ENCODE measurements at regions not wholly inside any gene's neighbourhood (a gene's known extent, or its start where the extent isn't known, plus 50 kb on each side); places are given as distances from the start of the nearest gene placed in this dataset.

DNA sequence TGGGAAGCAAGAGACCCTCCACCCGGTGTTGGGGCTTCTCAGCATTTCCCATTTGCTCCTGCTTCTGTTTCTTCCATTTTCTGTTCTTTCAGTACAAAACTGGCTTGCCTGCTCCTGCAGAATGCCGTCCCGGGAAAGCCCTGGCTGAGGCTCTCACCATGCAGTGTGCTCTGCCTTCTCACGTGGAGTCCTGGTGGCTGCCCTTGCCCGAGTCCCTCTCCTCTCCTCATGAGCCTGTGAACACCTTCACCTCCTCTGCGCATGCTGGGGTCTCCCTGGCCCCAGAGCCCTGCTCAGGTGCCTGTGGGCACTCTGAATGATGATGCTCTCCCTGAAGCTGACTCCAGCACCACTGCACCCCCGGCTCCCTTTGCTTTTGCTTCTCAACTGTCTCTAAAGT lies 752.0 kb downstream of the QKI start:
- DNase-seq (ENCODE audit: low read depth in 2 of 2): no peak

DNA sequence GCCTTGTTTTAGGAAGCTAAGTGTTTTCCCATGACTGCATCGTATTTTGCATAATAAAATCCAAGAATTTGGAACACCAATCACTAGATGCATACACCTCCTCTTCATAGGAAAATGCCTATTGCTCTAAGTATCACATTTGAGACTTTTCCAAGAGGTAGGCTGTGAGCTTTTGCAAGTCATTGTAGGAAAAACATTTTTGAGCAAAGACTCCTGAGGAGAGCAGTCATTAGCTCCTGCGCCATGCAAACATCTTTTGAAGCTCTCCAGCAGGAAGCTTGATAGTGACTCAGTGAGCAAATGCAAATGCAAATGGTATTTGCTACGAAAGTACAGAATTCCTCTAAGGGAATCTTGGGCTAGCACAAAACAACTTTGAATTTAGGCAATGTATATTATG lies 750.4 kb downstream of the QKI start:
- no peak for DNase-seq (ENCODE audit: low read depth in 2 of 2)

DNA sequence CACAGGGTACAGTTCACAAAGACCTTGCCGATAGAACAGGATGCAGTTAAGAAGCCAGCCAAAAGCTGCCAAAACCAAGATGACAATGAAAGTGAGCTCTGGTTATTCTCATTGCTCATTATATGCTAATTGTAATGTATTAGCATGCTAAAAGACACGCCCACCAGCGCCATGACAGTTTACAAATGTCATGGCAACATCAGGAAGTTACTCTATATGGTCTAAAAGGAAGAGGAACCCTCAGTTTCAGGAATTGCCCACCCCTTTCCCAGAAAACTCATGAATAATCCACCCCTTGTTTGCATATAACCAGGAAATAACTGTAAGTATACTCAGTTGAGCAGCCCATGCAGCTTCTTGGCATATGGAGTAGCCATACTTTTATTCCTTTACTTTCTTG lies 748.7 kb downstream of the QKI start:
- DNase-seq (ENCODE audit: low read depth in 2 of 2): no peak

DNA sequence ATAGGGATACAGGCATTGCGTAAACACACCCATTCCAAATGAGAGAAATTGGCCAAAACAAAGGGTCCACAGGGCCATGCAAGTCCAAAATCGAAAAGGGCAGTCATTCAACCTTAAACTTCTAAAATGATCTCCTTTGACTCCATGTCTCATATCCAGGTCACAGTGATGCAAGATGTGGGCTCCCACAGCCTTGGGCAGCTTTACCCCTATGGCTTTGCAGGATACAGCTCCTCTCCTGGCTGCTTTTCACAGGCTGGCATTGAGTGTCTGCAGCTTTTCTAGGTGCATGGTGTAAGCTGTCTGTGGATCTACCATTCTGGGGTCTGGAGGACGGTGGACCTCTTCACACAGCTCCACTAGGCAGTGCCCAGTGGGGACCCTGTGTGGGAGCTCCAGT lies 744.5 kb downstream of the QKI start:
- DNase-seq (ENCODE audit: low read depth in 2 of 2): no peak

DNA sequence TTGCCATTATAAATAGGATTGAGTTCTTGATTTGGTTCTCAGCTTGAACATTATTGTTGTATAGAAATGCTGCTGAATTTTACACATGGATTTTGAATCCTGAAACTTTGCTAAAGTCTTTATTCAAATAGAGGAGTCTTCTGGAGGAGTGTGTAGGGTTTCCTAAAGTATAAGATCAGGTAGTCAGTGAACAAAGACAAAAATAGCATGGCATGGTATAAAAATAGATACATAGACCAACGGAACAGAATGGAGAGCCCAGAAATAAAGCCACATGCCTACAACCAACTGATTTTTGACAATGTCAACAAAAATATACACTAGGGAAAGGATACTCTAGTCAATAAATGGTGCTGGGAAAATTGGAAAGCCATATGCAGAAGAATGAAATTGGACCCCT lies 740.1 kb downstream of the QKI start:
- DNase-seq (ENCODE audit: low read depth in 2 of 2): no peak

DNA sequence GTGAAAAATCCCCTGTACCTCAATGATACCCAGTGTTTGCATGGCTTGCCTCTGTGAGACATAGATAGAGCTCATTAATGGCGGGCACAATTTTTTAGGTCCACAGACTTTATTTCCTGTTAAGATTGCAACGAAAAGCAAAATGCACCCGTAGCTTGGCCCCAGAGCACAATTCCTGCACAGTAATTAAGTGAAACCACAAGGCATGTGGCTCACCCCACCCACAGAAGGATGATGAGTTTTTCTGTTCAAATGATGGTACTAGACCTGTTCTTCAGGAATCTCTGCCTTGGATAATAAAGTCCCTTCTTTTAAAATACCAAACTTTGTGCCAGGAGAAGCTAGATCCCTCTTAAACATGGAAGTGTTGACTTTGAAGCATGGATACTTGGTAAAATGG lies 738.1 kb downstream of the QKI start:
- no peak for DNase-seq (ENCODE audit: low read depth in 2 of 2)

DNA sequence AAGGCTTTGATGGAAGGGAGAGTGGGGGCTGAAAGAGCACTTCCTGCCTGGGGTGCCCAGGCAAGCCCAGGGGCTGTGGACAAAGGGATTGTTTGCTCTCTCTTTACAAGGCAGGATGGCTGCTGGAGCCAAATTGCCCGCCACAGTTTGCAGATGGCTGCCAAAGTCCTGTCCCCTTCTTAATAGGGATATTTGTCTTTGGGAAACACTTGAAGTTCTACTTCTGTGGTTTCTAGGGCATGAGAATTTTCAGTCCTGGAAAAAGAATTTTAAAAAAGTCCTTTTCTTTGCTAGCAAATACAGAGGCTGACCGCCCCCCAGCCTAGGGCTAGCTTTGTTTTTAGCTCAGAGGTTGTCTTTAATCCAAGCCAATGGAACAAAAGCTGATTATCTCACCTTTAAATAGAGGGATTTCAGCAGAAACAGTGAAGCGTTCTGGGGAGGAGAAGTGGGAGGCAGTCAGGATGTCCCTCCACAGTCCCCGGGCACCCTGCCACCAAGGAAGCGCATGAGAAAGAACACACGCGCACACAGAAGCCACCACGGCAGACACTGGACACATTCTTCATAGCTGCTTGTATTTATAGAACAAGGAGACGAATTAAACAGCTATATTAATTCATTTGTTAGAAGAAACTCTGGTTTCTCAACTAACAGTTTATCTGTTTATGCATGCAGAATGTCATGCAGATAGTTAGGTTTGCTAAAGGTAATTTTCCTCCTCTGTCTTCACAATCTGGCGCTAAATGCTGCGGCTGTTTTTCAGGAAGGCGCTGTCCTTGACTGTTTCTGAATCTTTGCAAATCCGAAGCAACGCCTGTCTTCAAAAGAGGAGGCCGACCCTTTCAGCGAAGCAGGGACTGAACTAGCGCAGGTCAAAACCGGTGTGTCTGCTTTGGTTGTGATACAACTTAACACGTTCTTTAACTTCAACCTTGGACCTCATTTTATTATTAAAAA lies 736.9 kb downstream of the QKI start:
- no peak for DNase-seq (ENCODE audit: low read depth in 2 of 2)

DNA sequence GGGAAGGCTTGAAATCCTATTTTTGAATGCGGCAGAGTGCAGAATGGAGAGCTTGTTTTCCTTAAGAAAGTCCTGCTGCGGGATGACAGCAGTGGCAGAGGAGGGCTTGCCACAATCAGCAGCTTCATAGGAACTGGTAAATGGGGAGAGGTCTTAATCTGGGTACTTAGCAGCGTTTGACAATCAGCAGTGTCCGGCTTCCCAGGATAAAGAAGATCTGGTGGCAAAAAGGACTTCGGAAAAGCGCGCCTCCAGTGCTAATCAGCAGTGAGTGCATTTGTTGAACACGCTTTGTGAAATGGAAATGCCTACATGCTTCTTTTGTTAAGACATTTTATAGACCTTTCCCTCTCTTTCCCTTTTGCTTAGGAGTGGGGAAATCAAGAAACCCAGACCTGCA lies 735.7 kb downstream of the QKI start:
- no peak for DNase-seq (ENCODE audit: low read depth in 2 of 2)

DNA sequence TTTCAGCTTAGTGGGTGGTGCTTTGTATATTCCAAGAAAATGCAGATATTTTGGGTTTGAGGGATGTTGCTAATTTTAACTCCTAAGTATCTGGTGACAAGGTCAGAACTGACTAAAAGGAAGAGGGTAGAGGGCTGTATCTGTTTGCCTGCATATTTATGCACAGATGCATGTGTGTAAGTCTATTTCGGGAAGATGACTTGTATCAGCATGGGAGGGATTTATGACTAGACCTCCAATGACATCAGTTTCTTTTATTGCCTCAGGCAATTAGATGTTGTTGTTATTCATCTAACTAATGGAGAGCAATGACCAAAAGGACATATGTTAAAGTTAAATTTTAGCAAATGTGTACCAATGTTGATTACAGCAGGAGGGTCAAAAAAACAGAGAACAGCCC lies 734.3 kb downstream of the QKI start:
- DNase-seq (ENCODE audit: low read depth in 2 of 2): no peak

DNA sequence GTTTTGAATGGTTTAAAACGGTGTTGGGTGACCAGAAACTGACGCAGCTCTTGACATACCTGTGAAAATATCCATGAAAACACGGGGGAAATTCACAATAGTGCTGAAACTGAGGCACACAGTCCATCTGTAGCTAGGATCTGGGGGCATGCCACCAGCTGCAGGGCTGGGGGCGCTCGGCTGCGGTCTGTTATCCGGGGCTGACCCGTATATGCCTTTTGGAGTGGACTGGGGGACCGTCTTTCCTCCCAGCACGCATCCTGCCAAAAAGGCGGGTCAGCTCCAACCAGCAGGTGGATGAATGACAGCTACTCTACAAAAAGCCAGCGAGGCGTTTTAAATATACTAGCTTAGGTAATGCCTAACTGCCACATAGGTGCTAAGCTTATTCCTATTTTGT lies 729.8 kb downstream of the QKI start:
- DNase-seq (ENCODE audit: low read depth in 2 of 2): no peak

DNA sequence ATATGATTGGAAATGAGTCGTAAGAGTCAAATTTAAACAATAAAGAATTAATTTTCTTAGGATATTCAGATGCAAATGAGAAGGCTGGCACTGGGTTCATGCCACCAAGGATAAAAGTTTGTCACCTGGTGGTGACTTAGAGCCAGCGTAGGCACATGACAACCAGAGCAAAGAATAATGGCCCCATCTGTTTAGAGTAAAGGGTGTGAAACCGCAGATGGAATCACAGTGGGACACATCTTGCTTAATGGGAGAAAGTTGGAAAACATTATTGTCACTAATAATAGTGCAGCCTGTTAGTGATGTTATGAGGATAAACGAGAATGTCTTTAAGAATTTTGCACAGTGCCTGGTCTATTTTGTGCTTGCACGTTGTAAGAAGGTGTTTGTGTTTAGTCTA lies 727.8 kb downstream of the QKI start:
- DNase-seq (ENCODE audit: low read depth in 2 of 2): no peak

DNA sequence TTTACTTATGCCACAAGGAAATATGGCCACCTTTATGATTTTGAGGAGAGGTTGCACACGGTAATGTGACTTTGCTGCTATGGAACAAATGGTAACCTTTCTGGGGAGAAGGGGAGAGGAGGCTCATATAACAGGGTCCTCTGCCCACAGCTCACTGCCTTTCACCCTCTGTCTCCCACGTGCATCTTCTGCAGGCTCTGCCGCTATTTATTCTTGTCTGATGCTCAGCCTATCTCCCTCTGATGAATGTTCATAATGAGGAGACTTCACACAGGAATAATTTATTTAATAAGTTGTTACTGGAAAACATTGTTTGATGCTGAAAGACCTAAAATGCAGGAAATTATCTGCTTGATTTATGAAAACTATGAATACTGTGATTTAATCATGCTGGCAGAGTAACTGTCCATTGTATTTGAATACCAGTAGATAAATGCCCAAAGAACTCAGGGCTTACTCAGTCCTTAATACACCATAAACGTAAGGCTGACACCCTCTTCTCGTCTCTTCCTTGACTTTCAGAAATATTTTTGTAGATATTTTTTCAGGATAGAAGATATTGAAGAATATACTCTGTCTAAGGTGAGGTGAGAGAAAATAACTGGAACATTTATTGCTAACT lies 721.1 kb downstream of the QKI start:
- no peak for DNase-seq (ENCODE audit: low read depth in 2 of 2)

DNA sequence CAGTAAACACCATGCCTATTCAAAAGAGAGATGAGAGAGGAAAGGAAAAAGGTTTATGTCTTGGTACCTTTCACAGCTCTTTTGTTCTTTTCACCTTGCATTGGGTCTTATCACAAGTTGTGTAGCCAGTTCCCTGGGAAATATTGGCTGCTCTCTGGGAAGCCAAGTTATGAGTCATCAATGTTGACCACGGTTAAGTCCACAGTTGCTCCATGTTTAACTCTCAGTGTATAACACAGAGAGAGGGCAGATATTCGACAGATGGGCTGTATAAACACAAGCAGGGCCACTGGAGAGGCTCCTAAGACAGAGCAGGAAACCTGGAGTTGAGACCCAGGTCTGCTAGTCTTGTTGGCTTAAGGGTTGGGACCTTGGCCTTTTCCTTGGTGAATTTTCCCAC lies 718.6 kb downstream of the QKI start:
- no peak for DNase-seq (ENCODE audit: low read depth in 2 of 2)

DNA sequence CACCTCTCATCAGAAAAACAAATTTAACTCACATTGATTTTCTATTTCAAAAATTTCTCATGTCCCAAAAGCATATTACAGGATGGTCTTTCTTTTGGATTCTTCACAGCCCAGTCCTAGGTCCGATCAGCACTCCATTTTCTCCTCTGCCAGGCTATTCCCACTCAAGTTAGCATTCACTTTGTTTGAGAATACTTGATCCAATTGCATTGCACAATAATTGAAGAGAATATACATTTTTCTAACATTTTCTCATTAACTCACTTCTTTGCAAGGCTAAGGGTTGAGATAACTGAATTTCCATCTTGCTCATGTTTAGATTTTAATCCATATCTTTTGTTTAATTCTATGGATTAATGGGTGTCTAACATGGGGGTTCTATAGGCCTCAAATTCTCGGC lies 716.1 kb downstream of the QKI start:
- DNase-seq (ENCODE audit: low read depth in 2 of 2): no peak

DNA sequence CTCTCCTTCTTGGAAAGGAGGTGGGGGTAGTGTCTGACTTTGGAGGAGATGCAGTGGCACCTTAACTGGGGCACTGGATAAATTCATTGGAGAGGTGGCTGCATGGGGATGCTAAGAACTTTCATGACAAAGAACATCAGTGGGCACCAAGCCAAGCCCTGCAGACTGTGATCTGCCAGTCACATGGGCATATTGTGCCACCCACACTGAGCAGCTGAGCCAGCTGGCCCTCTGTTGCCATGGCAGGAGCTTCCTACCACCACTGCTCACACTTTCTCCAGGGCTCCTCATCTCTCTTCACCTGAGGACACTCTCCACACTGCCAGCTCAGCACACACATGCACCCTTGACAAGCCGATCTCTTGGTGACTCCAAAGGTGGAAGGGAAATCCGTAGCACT lies 715.6 kb downstream of the QKI start:
- no peak for DNase-seq (ENCODE audit: low read depth in 2 of 2)

DNA sequence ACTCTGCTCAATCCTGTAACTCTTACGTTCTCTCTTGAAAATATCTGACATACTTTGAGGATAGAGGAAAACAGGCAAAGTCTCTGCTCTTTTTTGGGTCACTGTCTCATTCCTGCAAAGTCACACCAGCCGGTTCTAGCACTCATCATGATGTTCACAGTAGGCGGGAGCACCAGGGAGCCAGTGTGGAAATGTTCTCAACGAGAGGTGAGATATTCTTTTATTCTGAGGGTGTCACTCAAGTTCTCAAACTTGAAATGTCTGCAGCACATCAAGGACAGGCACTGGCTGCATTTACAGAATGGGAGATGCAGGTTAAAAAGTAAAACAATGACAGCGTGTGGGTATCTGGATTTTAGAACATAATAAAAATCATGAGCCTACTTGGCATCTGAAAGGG lies 714.7 kb downstream of the QKI start:
- DNase-seq (ENCODE audit: low read depth in 2 of 2): no peak

DNA sequence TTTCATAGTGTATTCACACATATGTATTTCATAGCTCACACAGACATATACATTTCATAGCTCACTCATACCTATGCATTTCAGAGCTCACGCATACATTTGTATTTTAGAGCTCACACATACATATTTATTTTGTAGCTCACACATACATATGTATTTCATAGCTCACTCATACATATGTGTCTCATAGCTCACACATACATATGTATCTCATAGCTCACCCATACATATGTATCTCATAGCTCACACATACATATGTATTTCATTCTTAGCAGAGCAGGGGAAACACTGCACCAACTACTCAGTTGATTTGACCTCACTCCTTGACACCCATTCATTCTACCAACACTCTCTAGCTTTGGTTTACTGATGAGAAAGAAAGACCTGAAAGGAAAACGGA lies 713.6 kb downstream of the QKI start:
- DNase-seq (ENCODE audit: low read depth in 2 of 2): no peak

DNA sequence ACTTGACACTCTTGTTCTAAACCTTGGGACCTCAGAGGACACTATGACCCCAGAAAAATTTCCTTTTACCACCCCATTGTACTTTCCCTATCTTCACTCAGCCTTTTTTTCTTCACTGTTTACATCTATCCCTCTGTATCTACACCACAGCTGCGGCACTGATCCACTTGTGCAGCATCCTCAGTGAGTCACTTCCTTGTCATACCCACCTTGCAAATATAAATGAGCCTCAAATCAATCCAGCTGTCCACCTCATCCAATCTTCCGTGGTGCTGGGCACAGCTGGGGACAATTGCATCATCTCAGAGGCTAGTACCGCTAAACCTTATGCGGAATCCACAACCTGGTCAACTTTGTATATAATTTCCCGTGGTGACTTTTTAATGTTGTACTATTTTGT lies 710.5 kb downstream of the QKI start:
- DNase-seq (ENCODE audit: low read depth in 2 of 2): no peak

DNA sequence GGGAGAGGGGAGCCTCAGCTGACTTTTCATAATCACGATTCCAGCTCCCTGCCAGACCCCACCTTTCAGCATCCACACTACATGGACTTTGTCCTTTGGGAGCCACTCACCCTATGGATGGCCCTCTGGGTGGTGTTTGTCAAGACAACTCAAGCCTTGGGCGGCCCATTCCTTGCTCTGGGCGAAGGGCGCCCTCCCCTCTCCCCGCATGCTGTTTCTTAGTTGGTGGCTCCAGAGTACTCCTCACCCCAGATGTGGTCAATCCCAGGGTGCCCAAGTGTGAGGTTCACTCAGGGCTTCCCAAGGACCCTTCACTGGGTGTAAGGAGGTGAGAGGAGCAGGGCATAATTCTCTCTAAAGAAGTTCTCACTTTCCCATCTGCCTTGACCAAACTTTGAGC lies 710.0 kb downstream of the QKI start:
- no peak for DNase-seq (ENCODE audit: low read depth in 2 of 2)

DNA sequence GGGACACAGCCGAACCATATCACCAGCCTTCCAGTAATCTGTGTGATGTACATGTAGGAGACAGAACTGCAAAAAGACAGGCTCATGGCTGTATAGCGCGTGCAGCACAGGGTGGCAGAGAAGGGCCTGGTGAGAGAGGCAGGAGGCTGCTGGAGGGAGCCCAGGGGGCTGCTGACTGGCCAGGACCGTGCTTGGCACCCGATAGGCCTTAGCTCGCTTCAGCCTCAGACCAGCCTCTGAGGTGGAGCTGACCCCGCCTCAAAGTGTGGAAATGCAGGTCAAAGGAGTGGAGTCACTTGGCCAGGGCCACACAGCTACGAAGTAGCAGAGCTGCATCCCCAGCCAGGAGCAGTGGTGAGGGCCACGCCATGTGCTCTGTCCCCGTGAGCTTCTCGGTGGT lies 707.6 kb downstream of the QKI start:
- no peak for DNase-seq (ENCODE audit: low read depth in 2 of 2)

DNA sequence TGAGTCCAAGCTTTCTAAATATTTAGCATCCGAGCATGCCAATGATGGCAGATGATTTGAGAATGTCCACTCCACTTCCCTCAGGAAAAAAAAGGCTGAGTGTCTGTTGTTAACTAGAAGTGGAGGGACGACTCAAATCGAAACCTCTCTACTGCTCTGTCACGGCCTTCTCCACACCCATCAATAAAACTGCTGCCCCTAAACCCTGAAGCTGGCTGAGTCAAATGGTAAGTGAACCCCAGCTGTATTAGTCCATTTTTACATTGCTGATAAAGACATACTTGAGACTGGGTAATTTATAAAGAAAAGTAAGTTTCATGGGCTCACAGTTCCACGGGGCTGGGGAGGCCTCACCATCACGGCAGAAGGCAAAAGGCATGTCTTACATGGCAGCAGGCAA lies 707.0 kb downstream of the QKI start:
- no peak for DNase-seq (ENCODE audit: low read depth in 2 of 2)

DNA sequence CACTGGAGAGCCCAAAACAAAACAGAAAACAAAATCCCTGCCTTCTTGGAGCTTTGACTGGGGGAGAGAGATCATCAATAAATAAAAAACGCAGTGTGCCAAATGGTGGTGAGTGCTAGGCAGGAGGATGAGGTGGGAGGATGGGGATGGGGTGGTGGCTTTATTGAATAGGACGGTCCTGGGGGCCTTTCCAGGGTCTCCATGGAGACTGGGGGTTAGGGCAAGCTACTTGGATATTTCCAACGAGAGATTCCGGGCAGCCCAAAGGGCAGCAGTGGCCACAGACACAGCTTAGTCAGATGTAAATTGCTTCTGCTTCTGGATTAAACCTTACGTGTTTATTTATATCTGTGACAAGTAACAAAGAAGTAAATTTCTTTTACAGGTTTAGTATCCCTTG lies 700.1 kb downstream of the QKI start:
- no peak for DNase-seq (ENCODE audit: low read depth in 2 of 2)

DNA sequence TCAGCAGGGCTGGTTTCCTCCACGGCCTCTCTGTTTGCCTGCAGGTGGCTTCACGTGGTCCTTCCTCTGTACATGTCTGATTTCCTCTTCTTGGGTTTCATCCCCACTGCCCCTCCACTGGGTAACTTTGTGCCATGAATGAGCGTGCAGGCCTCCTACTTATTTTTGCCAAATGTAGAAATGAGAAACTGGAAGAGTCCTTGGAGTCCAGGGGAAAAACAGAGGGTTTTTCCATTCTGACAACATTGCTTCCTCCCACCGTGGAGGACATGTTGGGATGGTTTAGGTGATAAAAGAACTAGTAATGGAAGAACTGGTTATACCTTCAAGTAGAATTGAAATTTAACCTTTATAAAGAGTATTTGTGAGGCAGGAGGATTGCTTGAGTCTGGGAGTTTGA lies 699.5 kb downstream of the QKI start:
- DNase-seq (ENCODE audit: low read depth in 2 of 2): no peak

DNA sequence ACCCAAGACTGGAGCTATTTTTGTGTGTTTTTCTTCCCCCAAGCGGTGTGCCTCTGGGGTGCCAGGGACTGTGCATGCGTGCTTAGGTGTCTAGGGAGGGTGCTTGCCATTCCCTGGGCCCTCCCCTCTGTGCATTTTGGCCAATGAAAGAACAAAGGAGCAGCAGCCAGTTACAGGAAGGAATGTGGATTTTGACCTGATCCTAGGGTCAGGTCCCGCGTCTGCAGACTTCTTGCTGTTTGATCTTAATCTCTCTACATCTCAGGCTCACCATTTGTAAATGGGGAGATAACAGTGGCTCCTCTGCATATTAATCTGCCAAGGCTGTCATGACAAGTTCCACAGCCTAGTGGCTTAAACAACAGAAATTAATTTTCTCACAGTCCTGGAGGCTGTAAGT lies 699.1 kb downstream of the QKI start:
- DNase-seq (ENCODE audit: low read depth in 2 of 2): no peak
